ENCODE measurements at regions not wholly inside any gene's neighbourhood (a gene's known extent, or its start where the extent isn't known, plus 50 kb on each side); places are given as distances from the start of the nearest gene placed in this dataset.
A peak's percentile ranks its signal among the peaks of the same experiment; 100 is the strongest.

GRCh38 chr7:51451751-51452476 lies 135.3 kb upstream of the COBL start:
- no peaks in the 10 kb centered on the region for H3K9me3 ChIP-seq (ENCODE audit: severe bottlenecking)
- DNase-seq (ENCODE audit: low spot score), result no peak
- no peaks in the 10 kb centered on the region for H3K36me3 ChIP-seq (ENCODE audit: low read depth)
- no peak overlapping the region for H3K27ac ChIP-seq (ENCODE audit: poor library complexity, severe bottlenecking)
- TF ChIP-seq, protein P1, sequence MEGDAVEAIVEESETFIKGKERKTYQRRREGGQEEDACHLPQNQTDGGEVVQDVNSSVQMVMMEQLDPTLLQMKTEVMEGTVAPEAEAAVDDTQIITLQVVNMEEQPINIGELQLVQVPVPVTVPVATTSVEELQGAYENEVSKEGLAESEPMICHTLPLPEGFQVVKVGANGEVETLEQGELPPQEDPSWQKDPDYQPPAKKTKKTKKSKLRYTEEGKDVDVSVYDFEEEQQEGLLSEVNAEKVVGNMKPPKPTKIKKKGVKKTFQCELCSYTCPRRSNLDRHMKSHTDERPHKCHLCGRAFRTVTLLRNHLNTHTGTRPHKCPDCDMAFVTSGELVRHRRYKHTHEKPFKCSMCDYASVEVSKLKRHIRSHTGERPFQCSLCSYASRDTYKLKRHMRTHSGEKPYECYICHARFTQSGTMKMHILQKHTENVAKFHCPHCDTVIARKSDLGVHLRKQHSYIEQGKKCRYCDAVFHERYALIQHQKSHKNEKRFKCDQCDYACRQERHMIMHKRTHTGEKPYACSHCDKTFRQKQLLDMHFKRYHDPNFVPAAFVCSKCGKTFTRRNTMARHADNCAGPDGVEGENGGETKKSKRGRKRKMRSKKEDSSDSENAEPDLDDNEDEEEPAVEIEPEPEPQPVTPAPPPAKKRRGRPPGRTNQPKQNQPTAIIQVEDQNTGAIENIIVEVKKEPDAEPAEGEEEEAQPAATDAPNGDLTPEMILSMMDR (IDR thresholded peaks at IDR 0.05; ENCODE audit: poor library complexity, severe bottlenecking), result no peak
- ATAC-seq (ENCODE audit: low read depth), result peak; percentile 36; the same call in 2 of the 3 replicates
- H3K27me3 ChIP-seq (ENCODE audit: insufficient read depth, poor library complexity, severe bottlenecking), result peaks cover 5% of the 10 kb centered on the region
- no peak overlapping the region for H3K4me3 ChIP-seq (ENCODE audit: severe bottlenecking)
- H3K4me1 ChIP-seq (ENCODE audit: insufficient read depth, poor library complexity, severe bottlenecking), result no peaks in the 10 kb centered on the region

- no peaks in the 10 kb centered on the region for H3K36me3 ChIP-seq (ENCODE audit: low read depth)
- no peak overlapping the region for H3K4me3 ChIP-seq (ENCODE audit: severe bottlenecking)
- no peak overlapping the region for H3K27ac ChIP-seq (ENCODE audit: poor library complexity, severe bottlenecking)
- no peaks in the 10 kb centered on the region for H3K9me3 ChIP-seq (ENCODE audit: severe bottlenecking)
- DNase-seq (ENCODE audit: low spot score), result no peak
- TF ChIP-seq, protein P1 (IDR thresholded peaks at IDR 0.05; ENCODE audit: poor library complexity, severe bottlenecking), result no peak
- no peaks in the 10 kb centered on the region for H3K4me1 ChIP-seq (ENCODE audit: insufficient read depth, poor library complexity, severe bottlenecking)
- ATAC-seq (ENCODE audit: low read depth), result no peak
- H3K27me3 ChIP-seq (ENCODE audit: insufficient read depth, poor library complexity, severe bottlenecking), result no peaks in the 10 kb centered on the region
Observed at GRCh38 chr7:51450541-51450940, 133.9 kb upstream of the COBL start.

DNA sequence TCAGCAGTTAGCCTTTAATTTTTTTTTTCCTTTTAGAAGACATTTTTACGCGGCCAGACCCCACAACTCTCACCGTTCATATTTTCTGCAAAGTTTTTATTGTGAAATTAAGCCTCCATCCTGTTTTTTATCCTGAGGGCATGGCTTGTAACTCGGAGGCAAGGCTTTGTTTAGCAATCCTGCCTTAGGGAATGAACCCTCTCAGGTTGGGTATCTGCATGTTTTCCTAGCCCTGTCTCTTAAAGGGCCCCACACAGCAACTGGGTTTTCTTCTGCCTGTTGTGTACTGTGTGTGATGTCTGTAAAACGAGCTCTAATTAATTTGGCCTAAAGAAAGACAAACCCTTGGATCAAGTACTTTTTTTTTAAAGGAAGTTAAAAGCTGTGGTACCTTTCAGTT lies 130.2 kb upstream of the COBL start:
- no peak for ATAC-seq (ENCODE audit: low read depth)

GRCh38 chr7:51446356-51446755 lies 129.7 kb upstream of the COBL start:
- H3K4me1 ChIP-seq (ENCODE audit: insufficient read depth, poor library complexity, severe bottlenecking), result no peaks in the 10 kb centered on the region
- H3K27ac ChIP-seq (ENCODE audit: poor library complexity, severe bottlenecking), result no peak overlapping the region
- H3K4me3 ChIP-seq (ENCODE audit: severe bottlenecking), result no peak overlapping the region
- DNase-seq (ENCODE audit: low spot score), result no peak
- no peak for ATAC-seq (ENCODE audit: low read depth)
- TF ChIP-seq, protein P1 (IDR thresholded peaks at IDR 0.05; ENCODE audit: poor library complexity, severe bottlenecking), result no peak
- H3K9me3 ChIP-seq (ENCODE audit: severe bottlenecking), result no peaks in the 10 kb centered on the region
- H3K27me3 ChIP-seq (ENCODE audit: insufficient read depth, poor library complexity, severe bottlenecking), result no peaks in the 10 kb centered on the region
- H3K36me3 ChIP-seq (ENCODE audit: low read depth), result no peaks in the 10 kb centered on the region

More for the DNA sequence above, 130.2 kb upstream of the COBL start:
- TF ChIP-seq, protein P1 (IDR thresholded peaks at IDR 0.05; ENCODE audit: poor library complexity, severe bottlenecking), result no peak
- H3K4me1 ChIP-seq (ENCODE audit: insufficient read depth, poor library complexity, severe bottlenecking), result no peaks in the 10 kb centered on the region
- no peak overlapping the region for H3K27ac ChIP-seq (ENCODE audit: poor library complexity, severe bottlenecking)
- H3K27me3 ChIP-seq (ENCODE audit: insufficient read depth, poor library complexity, severe bottlenecking), result no peaks in the 10 kb centered on the region
- no peaks in the 10 kb centered on the region for H3K9me3 ChIP-seq (ENCODE audit: severe bottlenecking)
- H3K36me3 ChIP-seq (ENCODE audit: low read depth), result no peaks in the 10 kb centered on the region
- no peak for DNase-seq (ENCODE audit: low spot score)
- H3K4me3 ChIP-seq (ENCODE audit: severe bottlenecking), result no peak overlapping the region

GRCh38 chr7:51444936-51445335 lies 128.3 kb upstream of the COBL start:
- no peak overlapping the region for H3K4me3 ChIP-seq (ENCODE audit: severe bottlenecking)
- no peaks in the 10 kb centered on the region for H3K9me3 ChIP-seq (ENCODE audit: severe bottlenecking)
- no peak for DNase-seq (ENCODE audit: low spot score)
- no peak overlapping the region for H3K27ac ChIP-seq (ENCODE audit: poor library complexity, severe bottlenecking)
- no peak for ATAC-seq (ENCODE audit: low read depth)
- TF ChIP-seq, protein P1 (IDR thresholded peaks at IDR 0.05; ENCODE audit: poor library complexity, severe bottlenecking), result no peak
- H3K36me3 ChIP-seq (ENCODE audit: low read depth), result no peaks in the 10 kb centered on the region
- H3K4me1 ChIP-seq (ENCODE audit: insufficient read depth, poor library complexity, severe bottlenecking), result no peaks in the 10 kb centered on the region
- H3K27me3 ChIP-seq (ENCODE audit: insufficient read depth, poor library complexity, severe bottlenecking), result no peaks in the 10 kb centered on the region

Measured in RWPE2 (cell line).